ENCODE measurements at regions not wholly inside any gene's neighbourhood (a gene's known extent, or its start where the extent isn't known, plus 50 kb on each side); places are given as distances from the start of the nearest gene placed in this dataset.

GRCh38 chr2:177020524-177021119 lies 192.0 kb upstream of the HNRNPA3 start:
- TF ChIP-seq EZH2 (IDR thresholded peaks at IDR 0.05; ENCODE audit: borderline replicate concordance) = no peak
- no peak for TF ChIP-seq CTCF (IDR thresholded peaks at IDR 0.05; ENCODE audit: poor library complexity)
